ENCODE measurements at regions not wholly inside any gene's neighbourhood (a gene's known extent, or its start where the extent isn't known, plus 50 kb on each side); places are given as distances from the start of the nearest gene placed in this dataset.

GRCh38 chr3:78134496-78134895 is 1094.6 kb downstream of the ROBO2 start:
- no peaks in the 10 kb centered on the region for H3K4me1 ChIP-seq (ENCODE audit: insufficient read depth, low read length, poor library complexity, severe bottlenecking)
- H2AFZ ChIP-seq (ENCODE audit: low read length) = no peak overlapping the region
- no peak for TF ChIP-seq EZH2phosphoT487 (IDR thresholded peaks at IDR 0.05; ENCODE audit: borderline replicate concordance)
- TF ChIP-seq CTCF (conservative IDR thresholded peaks at IDR 0.05; ENCODE audit: low read length) = no peak

GRCh38 chr3:78139166-78139565 is 1099.3 kb downstream of the ROBO2 start:
- H3K36me3 ChIP-seq (ENCODE audit: insufficient read depth, low read length) = no peaks in the 10 kb centered on the region
- H3K9me3 ChIP-seq (ENCODE audit: insufficient read depth, low read depth, low read length) = no peaks in the 10 kb centered on the region
- H3K27me3 ChIP-seq (ENCODE audit: insufficient read depth, low read length, poor library complexity, severe bottlenecking) = no peaks in the 10 kb centered on the region
- H3K79me2 ChIP-seq (ENCODE audit: insufficient read depth, low read length) = no peaks in the 10 kb centered on the region
- H3K9ac ChIP-seq (ENCODE audit: low read depth, low read length, poor library complexity, severe bottlenecking) = no peak overlapping the region
- no peaks in the 10 kb centered on the region for H3K9me2 ChIP-seq (replicated peaks; ENCODE audit: low read depth, low read length)
- no peak overlapping the region for H3K4me3 ChIP-seq (ENCODE audit: low read length, poor library complexity, severe bottlenecking)
- no peaks in the 10 kb centered on the region for H3F3A ChIP-seq (ENCODE audit: low read depth)
- H2AFZ ChIP-seq (ENCODE audit: low read length) = no peak overlapping the region
- H4K20me1 ChIP-seq (ENCODE audit: insufficient read depth, low read length, poor library complexity, severe bottlenecking) = no peaks in the 10 kb centered on the region
- no peak for TF ChIP-seq EZH2phosphoT487 (IDR thresholded peaks at IDR 0.05; ENCODE audit: borderline replicate concordance)
- TF ChIP-seq CTCF (conservative IDR thresholded peaks at IDR 0.05; ENCODE audit: low read length) = no peak
- no peak overlapping the region for H3K4me2 ChIP-seq (ENCODE audit: low read depth, low read length, poor library complexity, severe bottlenecking)
- H3K4me1 ChIP-seq (ENCODE audit: insufficient read depth, low read length, poor library complexity, severe bottlenecking) = no peaks in the 10 kb centered on the region

More at GRCh38 chr3:78134496-78134895, 1094.6 kb downstream of the ROBO2 start:
- Histone ChIP-seq H3K9ac (ENCODE audit: low read depth, low read length, poor library complexity, severe bottlenecking) (no peak overlapping the region), H3K9me3 (ENCODE audit: insufficient read depth, low read depth, low read length) (no peaks in the 10 kb centered on the region), H3K4me2 (ENCODE audit: low read depth, low read length, poor library complexity, severe bottlenecking) (no peak overlapping the region), H3K27me3 (ENCODE audit: insufficient read depth, low read length, poor library complexity, severe bottlenecking) (no peaks in the 10 kb centered on the region), H3K79me2 (ENCODE audit: insufficient read depth, low read length) (no peaks in the 10 kb centered on the region), H3K36me3 (ENCODE audit: insufficient read depth, low read length) (no peaks in the 10 kb centered on the region), H3F3A (ENCODE audit: low read depth) (no peaks in the 10 kb centered on the region), H3K4me3 (ENCODE audit: low read length, poor library complexity, severe bottlenecking) (no peak overlapping the region), H3K9me2 (replicated peaks; ENCODE audit: low read depth, low read length) (no peaks in the 10 kb centered on the region), H4K20me1 (ENCODE audit: insufficient read depth, low read length, poor library complexity, severe bottlenecking) (no peaks in the 10 kb centered on the region)

GRCh38 chr3:78140274-78140673 is 1100.4 kb downstream of the ROBO2 start:
- Histone ChIP-seq H3K9me3 (ENCODE audit: insufficient read depth, low read depth, low read length) (no peaks in the 10 kb centered on the region), H3K4me2 (ENCODE audit: low read depth, low read length, poor library complexity, severe bottlenecking) (no peak overlapping the region), H3K79me2 (ENCODE audit: insufficient read depth, low read length) (no peaks in the 10 kb centered on the region), H3F3A (ENCODE audit: low read depth) (no peaks in the 10 kb centered on the region), H3K4me1 (ENCODE audit: insufficient read depth, low read length, poor library complexity, severe bottlenecking) (no peaks in the 10 kb centered on the region), H3K27me3 (ENCODE audit: insufficient read depth, low read length, poor library complexity, severe bottlenecking) (no peaks in the 10 kb centered on the region), H3K36me3 (ENCODE audit: insufficient read depth, low read length) (no peaks in the 10 kb centered on the region), H3K9me2 (replicated peaks; ENCODE audit: low read depth, low read length) (no peaks in the 10 kb centered on the region), H2AFZ (ENCODE audit: low read length) (no peak overlapping the region), H3K4me3 (ENCODE audit: low read length, poor library complexity, severe bottlenecking) (no peak overlapping the region), H4K20me1 (ENCODE audit: insufficient read depth, low read length, poor library complexity, severe bottlenecking) (no peaks in the 10 kb centered on the region), H3K9ac (ENCODE audit: low read depth, low read length, poor library complexity, severe bottlenecking) (no peak overlapping the region)
- TF ChIP-seq CTCF (conservative IDR thresholded peaks at IDR 0.05; ENCODE audit: low read length) = no peak
- TF ChIP-seq EZH2phosphoT487 (IDR thresholded peaks at IDR 0.05; ENCODE audit: borderline replicate concordance) = no peak
